ENCODE measurements at regions not wholly inside any gene's neighbourhood (a gene's known extent, or its start where the extent isn't known, plus 50 kb on each side); places are given as distances from the start of the nearest gene placed in this dataset.

- Mint-ChIP-seq H3K27ac (no peak overlapping the region), H3K9me3 (no peaks in the 10 kb centered on the region), H3K4me1 (peaks cover 64% of the 10 kb centered on the region), H3K27me3 (ENCODE audit: low read depth, poor library complexity) (peaks cover 57% of the 10 kb centered on the region), H3K4me3 (no peak overlapping the region), H3K36me3 (ENCODE audit: low read depth) (no peaks in the 10 kb centered on the region)
- no peak for TF ChIP-seq CTCF (IDR thresholded peaks at IDR 0.05)
- peak; percentile 67 for DNase-seq
Measured at GRCh38 chr17:77884019-77884418, 74.5 kb upstream of the TNRC6C start.

DNA sequence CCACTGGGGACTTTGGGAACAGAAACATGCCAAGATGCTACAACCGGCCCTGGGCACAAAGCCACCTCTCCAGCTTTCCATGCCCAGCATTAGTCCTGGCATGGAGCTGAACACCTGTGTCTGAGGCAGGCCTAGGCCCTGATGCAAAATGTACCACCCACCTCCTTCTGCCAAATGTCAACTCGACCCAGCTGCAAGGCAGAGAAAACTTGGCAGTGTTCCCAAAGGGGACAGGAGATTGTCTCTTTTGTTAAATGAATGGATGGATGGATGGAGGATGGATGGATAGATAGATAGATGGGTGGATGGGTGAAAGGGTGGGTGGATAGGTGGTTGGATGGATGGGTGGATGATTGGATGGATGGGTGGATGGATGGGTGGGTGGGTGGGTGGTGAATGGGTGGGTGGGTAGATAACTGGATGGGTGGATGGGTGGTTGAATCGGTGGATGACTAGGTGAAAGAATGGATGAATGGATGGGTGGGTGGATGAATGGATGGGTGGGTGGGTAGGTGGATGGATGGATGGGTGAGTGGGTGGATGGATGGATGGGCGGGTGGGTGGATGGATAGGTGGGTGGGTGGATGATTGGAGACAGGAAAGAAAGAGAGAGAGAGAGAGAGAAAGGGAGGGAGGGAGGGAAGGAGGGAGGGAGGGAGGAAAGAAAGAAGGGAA is 73.4 kb upstream of the TNRC6C start:
- DNase-seq, result no peak
- no peak overlapping the region for H3K4me3 Mint-ChIP-seq
- H3K27me3 Mint-ChIP-seq (ENCODE audit: low read depth, poor library complexity), result peaks cover 64% of the 10 kb centered on the region
- no peak for TF ChIP-seq CTCF (IDR thresholded peaks at IDR 0.05)
- H3K9me3 Mint-ChIP-seq, result no peaks in the 10 kb centered on the region
- H3K4me1 Mint-ChIP-seq, result peaks cover 67% of the 10 kb centered on the region
- H3K36me3 Mint-ChIP-seq (ENCODE audit: low read depth), result no peaks in the 10 kb centered on the region
- H3K27ac Mint-ChIP-seq, result no peak overlapping the region

DNA sequence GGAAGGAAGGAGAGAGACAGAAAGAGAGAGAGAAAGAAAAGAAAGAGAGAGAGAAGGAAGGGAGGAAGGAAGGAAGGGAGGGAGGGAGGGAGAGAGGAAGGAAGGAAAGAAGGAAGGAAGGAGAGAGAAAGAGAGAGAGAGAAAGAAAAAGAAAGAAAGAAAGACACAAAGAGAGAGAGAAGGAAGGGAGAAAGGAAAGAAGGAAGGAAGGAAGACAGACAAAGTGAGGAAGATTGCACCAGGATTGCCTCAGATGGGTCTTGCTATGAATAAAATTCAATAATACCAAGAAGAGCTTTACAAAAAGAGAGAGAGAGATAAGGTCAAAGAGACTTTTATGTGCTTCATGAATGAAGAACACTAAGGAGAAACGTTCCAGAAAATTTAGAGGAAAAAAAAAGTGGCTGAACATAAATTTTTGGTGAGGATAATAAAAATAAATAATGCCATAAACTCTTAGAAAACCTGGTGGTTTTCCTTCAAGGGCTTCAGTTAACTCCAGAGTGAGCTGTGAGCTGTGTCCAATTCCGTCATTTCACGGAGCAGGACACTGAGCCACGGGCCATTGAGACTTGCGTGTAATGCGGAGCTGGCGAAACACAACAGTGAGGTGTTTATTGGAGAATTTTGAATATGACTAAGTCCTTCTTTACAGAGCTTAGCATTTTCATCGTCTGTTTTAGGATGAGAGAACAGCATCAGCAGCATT is 72.7 kb upstream of the TNRC6C start:
- Mint-ChIP-seq H3K27me3 (ENCODE audit: low read depth, poor library complexity) (peaks cover 66% of the 10 kb centered on the region), H3K27ac (no peak overlapping the region), H3K36me3 (ENCODE audit: low read depth) (no peaks in the 10 kb centered on the region), H3K9me3 (no peaks in the 10 kb centered on the region), H3K4me3 (no peak overlapping the region), H3K4me1 (peaks cover 67% of the 10 kb centered on the region)
- DNase-seq, result no peak
- TF ChIP-seq CTCF (IDR thresholded peaks at IDR 0.05), result no peak

- Mint-ChIP-seq H3K4me3 (peak overlapping the region; percentile 84), H3K36me3 (ENCODE audit: low read depth) (no peaks in the 10 kb centered on the region), H3K4me1 (peaks cover 69% of the 10 kb centered on the region), H3K27ac (no peak overlapping the region), H3K27me3 (ENCODE audit: low read depth, poor library complexity) (peaks cover 66% of the 10 kb centered on the region), H3K9me3 (no peaks in the 10 kb centered on the region)
- TF ChIP-seq CTCF (IDR thresholded peaks at IDR 0.05), result no peak
- no peak for DNase-seq
Measured at GRCh38 chr17:77886387-77886728, 72.1 kb upstream of the TNRC6C start.

DNA sequence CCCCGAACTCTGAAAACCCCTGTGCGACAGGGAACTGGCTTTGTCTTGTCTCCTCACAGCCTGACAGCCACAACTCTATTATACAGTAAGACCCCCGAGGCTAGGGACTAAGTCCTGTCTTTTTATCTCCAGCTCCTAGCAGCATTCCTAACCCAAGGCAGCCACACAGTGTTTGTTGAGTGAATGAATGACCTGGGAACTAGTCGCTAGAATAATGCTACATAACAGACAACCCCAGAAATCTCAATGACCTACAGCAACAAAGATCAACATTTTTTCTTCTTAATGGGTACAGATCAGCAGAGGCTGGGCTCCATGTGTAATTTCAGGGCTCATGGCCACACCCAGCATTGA is 71.4 kb upstream of the TNRC6C start:
- no peaks in the 10 kb centered on the region for H3K36me3 Mint-ChIP-seq (ENCODE audit: low read depth)
- DNase-seq, result no peak
- H3K9me3 Mint-ChIP-seq, result no peaks in the 10 kb centered on the region
- H3K4me3 Mint-ChIP-seq, result peak overlapping the region; percentile 84
- TF ChIP-seq CTCF (IDR thresholded peaks at IDR 0.05), result no peak
- H3K27me3 Mint-ChIP-seq (ENCODE audit: low read depth, poor library complexity), result peaks cover 70% of the 10 kb centered on the region
- peaks cover 69% of the 10 kb centered on the region for H3K4me1 Mint-ChIP-seq
- peak overlapping the region; percentile 9 for H3K27ac Mint-ChIP-seq
